Stimulated activated CD4-positive, alpha-beta T cell treated with anti-CD3 and anti-CD28 coated beads, Interleukin-12 subunit alpha, Interleukin-12 subunit beta, amount 100 ng/mL, for 4 hours (primary cell): ENCODE measurements at regions not wholly inside any gene's neighbourhood (a gene's known extent, or its start where the extent isn't known, plus 50 kb on each side); places are given as distances from the start of the nearest gene placed in this dataset.
A peak's percentile ranks its signal among the peaks of the same experiment; 100 is the strongest.
"Not testable (repeated sequence)": the region's sequence is repeated elsewhere in the genome, so short reads cannot be mapped to it uniquely, and the experiment has no call there.

Source experiments
- DNase-seq: peaks from one replicate; pipeline ENCODE4 v3.0.0-alpha.2; 2020

DNA sequence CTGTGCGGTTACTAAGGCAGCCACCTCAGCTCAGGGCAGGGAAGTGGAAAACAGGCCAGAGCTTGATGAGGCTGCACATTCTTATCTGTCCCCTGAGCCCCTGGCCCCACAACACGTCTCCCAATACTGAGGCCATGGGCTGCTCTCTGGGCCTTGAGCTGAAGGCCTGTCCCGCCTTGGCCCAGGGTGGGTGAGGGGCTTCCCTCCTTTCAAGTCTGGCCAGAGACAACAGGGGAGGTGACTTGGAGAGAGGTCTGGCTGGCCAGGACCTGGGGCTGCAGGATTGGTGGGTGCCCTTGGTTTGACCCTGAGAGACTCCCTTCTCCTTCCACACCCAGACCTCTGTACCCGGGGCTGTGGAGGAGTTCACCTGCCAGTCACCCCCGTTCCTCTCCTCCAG, 563.8 kb downstream of the PTPRU start:
- DNase-seq = no peak

DNA sequence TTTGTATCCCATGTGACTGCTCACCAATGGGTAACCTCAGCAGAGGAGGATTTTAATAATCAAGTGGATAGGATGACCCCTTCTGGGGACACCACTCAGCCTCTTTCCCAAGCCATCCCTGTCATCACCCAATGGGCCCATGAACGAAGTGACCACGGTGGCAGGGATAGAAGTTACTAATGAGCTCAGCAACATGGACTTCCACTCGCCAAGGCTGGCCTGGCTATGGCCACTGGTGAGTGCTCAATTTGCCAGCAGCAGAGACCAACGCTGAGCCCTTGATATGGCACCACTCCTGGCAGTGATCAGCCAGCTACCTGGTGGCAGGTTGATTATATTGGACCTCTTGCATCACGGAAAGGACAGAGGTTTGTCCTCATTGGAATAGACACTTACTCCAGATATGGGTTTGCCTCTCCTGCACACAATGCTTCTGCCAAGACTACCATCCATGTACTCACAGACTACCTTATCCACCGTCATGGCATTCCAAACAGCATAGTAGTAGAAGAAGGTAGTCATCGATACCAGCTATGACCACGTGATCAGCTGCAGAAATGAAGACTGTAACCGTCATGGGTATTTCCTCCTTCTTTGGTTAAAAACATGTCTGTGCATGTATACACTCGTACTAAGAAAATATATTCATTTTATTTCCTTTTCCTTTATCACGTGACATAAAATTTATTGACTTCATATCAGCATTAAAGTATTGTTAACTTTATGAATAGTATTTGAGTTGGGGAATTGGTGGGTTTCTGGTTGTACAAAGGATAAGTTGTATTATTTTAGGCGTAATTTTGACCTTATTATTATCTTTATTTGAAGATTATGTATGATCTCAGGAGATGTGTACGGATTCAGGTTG, 562.6 kb downstream of the PTPRU start:
- DNase-seq = no peak

DNA sequence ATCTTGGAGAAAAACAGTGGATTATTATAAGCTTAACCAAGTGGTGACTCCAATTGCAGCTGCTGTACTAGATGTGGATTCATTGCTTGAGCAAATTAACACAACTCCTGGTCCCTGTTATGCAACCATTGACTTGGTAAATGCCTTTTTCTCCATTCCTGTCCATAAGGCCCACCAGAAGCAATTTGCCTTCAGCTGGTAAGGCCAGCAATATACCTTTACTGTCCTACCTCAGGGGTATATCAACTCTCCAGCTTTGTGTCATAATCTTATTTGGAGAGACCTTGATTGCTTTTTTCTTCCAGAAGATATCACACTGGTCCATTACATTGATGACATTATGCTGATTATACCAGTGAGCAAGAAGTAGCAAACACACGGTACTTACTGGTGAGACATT, 560.8 kb downstream of the PTPRU start:
- not testable (repeated sequence) for DNase-seq

DNA sequence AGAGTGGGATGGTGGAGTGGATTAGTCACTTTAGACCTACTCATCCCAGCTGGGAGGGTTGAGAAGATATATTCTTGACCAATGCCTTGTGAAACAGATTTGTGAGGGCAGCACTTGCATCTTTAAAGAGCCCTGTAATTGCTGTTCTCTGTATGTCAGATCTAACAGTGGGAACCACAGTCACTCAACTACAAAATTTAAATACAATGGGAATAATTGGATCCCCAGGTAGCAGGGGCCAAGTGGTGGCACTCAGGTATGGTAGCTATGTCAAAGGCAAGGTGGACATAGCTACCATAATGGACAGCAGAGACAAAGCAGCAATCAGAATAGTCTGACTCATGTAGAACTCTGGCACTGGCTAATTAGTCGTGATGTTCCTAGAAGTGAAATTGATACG, 559.6 kb downstream of the PTPRU start:
- not testable (repeated sequence) for DNase-seq

DNA sequence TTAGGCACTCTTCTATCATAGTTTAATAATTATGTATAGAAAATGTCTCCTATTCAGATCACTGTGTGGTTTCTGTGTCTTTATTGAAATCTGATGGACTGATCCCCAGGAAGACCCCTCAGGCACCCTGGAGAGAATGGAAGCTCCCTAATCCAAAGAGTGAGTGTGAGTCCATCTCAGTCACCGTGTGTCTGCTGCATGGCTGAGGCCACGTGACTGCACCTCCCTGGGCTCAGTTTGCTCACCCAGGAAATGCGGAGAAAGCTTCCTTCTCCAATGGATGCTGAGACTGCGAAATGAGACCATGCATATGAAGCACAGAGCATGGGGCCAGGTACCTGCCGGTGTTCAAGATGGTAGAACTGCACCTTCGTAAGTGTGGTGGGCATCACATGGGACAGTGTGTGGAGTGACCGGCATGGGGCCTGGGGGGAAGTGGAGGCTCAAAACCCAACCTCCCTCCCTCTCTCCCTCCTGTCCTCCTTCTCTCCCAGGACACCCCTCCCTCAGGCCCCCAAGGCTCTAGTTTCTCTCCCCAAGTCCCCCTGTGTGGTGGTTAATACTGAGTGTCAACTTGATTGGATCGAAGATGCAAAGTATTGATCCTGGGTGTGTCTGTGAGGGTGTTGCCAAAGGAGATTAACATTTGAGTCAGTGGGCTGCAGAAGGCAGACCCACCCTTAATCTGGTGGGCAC, 557.5 kb downstream of the PTPRU start:
- DNase-seq = no peak

DNA sequence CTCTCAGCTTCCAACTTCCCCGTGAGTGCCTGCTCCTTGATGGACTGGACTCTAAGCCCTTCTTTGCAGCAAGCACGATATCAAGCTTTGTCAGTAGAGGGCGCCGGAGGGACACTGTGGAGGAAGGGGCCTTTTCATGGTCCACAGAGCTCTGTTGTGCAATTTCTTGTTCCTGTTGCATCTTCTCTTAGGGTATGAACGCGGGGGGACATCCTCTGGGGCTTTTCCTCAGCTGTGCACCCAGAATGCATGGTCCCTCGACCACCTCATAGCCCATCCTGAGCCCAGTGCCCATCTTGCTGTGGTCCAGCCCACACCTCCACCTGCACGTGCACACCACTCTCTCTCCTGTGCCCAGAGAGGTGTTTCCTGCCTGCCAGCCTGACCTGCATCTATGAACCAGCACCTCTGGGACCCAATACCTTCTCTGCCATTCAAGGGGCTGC, 556.8 kb downstream of the PTPRU start:
- DNase-seq = peak; percentile 46

DNA sequence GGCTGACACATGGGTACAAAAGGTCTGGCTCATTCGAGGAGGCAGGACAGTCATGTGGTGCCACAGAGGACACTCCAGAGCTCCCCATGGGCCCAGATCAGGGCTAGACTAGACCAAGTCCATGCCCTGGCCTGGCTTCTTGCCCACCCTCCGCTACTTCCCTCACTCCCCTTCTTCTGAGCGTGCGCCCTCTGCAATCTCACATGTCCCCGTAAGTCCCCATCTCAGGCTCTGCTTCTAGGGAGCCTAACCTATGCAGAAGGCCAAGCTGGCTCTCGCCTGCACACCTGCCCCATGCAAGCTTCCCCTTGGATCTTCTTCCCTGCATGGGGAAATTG, 553.6 kb downstream of the PTPRU start:
- DNase-seq = no peak

DNA sequence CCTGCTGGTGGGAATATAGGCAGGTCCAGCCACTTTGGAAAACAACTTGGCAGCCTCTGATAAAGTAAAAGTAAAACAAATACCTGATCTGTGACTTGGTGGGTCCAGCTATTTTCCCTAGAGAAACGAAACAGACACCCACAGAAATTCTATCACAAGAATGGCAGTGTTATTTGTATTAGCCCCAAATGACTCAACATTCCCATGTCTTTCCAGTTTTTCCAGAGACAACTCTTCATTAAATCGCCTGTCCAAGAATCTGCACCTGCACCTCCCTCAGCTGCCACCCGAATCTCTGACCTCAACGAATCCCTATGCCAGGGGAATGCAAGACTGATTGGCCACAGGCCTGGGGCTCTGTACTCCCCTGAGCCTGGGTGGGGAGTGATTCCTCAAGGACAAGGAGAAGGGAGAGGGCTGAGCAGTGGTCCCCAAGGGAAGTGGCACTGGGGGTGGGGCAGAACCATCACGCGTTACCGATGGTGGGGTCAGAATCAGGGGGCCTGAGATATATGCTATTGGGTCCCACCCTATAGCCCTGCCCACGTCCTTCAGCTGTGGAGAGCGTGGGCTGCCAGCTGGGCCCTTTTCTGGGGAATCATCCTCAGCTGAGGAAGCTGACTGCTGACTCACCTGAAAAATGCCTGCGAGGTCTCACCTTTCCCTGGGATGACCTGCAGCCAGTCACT, 553.0 kb downstream of the PTPRU start:
- DNase-seq = no peak

DNA sequence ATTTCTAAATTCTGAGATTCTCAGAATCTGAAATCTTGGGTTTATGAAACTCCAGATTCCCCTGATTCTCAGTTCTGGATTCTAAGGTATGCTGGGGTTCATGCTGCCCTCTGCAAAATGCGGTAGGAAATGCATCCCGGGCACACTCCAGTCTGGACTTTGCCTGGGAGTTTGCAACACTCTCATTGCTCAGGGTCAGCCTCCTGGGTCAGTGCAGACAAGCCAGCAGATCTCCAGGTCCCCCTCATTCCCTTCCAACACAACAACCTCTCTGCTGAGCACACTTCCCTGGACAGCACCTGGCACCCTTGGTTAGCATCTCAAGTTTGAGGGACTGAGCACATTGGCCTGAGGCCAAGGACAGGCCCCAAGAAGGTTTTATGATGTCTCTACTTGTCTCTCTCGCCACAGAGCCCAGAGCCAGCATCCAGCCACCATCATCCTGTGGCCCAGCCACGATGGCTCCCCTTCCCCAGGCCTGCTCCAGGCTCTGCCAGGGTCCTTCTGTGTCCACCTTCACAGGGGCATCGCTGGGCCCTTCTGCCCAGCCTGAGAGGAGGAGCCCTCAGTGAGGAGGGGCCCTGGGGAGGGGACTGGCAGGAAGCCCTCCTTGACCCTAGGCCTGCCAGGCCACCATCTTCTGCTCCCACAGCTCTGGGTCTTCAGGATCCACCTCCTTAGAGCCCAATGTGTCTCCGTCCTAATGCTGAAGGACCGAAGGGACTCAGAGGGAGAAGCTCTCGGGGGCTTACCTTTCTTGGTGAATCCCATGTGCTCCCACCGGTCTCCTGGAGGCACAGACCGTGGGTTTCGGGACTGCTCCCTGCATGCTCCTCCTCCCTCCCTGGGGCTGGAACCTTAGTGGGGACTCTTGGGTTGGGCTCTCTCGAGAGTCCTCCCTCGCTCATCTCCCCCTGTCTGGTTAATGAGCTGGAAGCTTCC, 550.7 kb downstream of the PTPRU start:
- no peak for DNase-seq

DNA sequence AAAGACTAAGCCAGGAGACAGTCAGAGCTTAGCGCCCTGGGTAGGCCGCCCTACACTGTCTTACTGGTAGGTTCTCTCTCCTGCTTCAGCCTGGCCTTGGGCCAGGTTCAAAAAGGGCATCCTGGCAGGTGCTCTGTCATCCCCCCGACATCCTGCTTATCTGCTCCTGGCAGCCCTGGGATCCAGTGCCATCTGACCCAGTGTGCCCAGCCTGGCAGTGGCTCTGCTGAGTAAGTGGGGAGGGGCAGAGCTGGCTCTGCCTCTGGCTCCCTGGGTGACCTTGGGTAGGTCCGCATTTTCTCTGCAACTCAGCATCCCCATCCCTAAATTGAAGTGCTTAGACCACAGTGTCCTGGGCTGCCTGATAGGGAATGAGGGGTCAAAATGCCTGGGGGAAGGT, 549.9 kb downstream of the PTPRU start:
- no peak for DNase-seq

DNA sequence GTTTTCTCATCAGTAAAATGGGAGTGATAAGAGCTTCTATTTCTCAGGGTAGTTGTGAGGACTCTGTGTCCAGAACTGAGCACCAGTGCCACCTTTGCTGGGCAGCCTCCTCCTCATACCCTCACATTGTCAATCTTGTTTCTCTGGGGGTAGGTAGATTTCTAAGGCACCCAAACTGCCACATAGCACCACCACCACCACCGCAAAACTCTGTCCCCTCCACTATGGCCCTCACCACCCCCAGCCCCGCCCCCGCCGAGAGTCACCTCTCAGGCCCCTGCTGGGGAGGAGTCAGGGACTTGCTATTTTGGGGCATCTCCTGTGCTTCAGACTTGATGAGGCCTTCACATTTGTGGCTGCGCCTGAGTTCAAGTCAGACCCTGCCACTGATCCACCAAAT, 549.2 kb downstream of the PTPRU start:
- no peak for DNase-seq

DNA sequence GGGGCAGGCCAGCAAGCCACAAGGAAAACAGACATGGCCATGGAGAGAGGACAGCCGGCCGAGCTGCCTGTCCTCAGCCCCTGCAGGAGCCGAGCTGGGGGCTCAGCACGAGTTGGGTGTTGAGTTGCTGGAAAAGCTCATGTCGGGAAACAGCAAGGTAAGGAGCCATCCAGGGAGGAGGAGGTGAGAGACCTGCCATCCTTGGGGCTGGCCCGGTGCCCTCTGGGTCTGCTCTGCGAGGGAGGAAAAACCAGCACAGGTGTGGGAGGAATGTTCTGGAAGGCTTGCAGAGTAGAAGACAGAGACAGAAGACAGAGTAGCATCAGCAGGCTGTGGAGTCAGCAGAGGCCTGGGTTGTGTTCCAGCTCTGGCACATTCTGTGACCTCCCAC, 548.8 kb downstream of the PTPRU start:
- no peak for DNase-seq

DNA sequence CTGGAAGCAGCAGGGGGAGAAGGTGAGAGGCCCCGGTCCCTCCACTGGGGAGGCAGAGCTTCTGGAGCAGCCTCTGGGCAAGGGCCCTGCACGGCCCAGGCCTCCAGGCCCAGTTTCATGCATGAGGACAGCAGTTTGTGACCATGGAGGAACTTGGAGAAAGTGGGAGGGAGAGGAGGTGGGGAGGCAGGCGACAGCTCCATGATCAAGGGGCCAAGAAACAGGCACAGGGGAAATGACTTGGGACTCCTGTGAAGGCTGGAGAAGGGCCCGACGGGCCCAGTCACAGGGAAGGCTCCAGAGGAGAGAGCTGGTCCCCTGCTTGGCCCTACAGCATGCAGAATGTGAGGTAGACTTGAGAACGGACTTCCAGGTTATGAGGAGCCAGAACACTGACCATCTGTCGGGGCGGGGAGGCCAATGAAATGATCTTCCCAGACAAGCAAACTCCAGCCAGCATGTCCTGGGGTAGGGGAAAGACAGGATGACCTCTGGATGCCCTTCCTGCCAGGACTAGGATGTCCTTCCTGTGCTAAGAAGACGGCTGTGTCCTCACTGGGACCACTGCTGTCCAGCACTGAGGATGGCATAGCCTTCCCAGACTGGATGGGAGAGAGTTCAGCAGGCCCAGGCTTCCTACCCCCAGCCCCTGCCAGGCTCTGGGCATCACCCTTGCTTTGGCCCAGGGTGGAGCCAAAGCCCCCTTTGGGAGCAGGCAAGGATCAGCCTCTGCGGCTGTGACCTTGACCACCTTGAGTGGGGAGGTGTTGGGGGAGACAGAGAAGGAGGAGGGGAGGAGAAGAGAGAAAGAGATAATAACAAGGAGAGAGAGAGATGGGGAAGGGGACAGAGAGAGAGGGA, 548.2 kb downstream of the PTPRU start:
- no peak for DNase-seq

DNA sequence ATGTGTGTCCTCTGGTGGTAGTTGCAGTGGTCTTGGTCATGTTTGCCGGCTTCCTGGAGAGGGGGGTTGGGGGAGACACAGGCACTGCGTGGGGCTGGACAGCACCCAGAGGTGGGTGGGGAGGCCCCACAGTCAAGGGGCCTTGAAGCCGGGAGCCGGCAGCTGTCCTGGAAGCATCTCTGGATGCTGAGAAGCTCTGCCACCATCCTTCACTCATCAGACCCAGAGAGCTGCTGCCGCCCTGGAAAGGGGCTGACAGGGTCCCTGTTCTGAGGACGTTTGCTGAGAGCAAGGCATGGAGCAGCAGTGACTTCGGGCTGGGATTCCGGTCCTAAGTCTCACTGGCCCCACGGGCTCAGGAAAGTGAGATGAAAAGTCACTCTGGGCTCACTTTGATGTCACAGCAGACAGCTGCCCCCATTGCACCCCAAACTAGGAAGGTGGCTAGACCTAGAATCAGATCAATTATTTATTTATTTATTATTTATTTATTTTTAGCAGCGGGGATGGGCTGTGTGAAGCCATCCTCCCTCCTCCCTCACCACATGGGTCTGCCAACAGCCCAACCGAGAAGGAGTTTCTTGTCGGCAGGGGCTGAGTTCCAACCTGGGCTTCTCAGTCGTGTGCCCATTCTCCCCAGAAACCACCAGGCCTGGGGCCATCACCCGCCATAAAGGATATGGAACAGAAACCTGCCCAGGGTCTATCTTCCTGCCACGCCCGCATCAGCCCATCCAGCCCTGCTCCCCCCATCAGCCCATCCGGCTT, 547.4 kb downstream of the PTPRU start:
- no peak for DNase-seq

DNA sequence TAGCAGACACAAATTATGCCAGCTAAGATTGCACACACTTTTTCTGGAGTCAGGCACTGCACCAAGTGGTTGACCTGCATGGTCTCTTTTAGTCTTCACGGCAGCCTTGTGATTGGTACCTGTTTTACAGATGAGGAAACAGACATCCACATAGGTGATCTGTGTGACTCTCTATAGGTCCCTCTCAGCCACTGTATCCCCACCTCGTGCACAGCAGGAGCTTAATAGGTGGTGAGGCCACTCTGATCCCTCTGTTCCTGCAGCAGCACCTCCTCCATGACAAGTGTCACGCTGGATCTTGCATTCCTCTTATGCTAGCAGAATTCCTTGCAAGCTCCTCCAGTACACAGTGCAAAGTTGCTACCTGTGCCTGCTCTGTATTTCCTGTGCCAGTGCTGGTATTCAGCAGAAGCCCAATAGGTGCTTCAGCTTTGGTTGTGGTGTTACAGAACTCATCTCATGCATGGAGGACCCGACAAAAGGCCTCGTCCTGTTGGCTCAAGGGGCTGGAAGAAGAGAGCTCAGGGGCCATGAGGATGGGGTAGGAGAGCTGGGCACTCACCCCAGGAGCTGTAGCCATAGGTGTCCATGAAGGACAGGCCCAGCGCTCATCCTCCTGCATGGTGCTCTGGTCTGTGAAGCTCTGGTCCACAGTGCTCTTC, 546.7 kb downstream of the PTPRU start:
- DNase-seq = no peak

DNA sequence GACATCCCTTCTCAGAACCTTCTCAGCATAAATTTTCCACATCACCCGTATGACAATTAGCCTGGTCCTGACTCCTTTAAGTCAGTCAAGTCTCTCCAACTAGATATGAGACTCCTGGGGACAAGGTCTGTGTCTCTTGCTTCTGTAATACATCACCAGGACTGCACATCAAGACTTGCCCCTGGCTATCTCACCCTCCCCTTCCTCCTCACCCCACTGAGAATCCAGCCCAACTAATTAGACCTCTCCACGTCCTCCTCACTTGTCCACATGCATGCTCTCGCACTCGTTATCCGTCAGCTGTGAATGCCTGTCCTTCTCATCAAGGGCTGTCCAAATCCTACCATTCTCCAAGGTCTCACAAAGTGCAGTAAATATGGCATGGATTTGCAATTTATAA, 542.8 kb downstream of the PTPRU start:
- DNase-seq = no peak

DNA sequence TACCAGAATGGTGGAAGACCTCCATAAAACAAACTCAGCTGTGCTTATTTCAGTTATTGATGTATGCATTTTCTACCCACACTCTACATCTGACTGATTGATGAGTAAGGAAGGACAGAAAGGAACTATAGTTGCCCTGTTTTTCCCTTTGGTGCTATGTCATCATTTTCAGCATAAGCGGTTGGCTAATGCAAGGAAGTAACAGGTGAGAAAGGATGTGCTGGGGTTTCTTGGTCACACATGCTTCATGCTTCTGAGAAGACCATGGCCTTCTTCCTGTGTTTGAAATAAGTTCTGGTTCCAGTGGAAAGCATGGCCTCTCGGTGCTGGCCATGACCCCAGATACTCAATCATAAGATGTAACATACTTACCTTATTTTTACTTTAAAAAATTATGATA, 541.2 kb downstream of the PTPRU start:
- DNase-seq = no peak

DNA sequence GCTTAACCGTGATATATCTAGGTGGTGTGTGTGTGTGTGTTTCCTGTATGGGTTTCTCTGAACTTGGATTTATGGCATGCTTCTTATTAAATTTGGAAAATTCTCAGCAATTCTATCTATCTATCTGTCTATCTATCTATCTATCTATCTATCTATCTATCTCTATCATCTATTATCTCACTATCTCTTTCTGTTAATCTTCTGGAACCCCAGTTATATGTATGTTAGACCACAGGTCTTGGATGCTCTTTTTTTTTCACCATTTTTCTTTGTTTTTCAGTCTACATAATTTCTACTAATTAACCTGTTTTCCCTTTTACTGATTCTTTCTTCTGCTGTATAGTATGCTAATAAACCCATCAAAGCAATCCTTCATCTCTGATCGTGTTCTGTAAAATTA, 538.0 kb downstream of the PTPRU start:
- no peak for DNase-seq

DNA sequence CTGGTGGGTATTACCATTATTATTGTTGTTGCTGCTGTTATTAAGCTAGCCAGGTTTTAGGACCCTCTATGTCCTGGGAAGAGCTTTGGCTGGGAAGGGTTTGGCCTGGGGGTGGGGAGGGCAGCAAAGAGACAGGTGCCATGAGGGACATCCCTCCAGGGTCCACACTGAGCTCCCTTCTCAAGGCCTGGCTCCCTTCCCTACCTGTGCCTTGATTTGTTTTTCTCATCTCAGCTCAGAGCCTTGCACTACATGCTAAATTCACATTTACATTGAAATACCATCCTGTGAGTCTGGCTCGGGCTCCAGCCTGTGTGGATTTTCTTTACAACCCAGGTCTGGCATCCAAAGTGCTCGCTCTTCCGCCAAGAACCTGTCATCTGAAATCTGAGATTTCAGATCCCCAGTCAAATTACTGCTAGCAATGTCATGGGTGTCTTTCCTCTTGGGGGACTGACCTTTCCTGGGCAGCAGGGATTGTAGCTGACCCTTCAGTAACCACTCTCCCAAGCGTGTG, 536.3 kb downstream of the PTPRU start:
- DNase-seq = no peak

DNA sequence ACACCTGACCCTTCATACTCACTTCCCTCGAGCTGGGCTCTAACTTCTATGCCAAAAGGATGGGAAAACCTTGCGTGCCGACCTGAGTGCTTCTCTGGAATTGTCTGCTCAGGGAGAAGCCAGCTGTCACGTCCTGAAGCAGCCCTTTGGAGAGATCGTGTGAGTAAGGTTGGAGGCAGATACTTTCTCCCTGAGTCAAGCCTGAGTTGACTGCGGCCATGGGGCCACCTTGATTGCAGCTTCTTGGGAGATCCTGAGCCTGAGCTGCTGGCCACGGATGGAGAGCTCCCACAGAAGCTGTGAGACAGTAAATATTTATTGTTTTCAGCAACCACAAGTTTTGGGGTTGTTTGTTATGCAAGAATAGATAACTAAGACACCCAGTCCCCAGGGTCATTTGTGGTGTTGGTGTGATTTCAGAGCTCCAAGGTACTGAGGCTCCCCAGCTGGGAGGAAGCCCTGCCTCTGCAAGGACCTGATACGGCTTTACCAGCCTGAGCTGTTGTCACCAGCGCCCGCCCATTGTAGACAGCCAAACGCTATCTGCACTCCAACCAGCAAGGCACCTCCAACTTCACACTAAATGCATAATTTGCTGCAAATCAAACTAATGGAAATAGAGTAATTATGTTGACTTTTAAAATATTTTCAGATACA, 531.6 kb downstream of the PTPRU start:
- no peak for DNase-seq
